GM20000 (cell line): ENCODE measurements at regions not wholly inside any gene's neighbourhood (a gene's known extent, or its start where the extent isn't known, plus 50 kb on each side); places are given as distances from the start of the nearest gene placed in this dataset.

Experiments used
- DNase-seq: peaks from one replicate; pipeline ENCODE4 v3.0.0; 2012; ENCODE audit warnings: low spot score
- CTCF ChIP-seq: IDR thresholded peaks from 2 replicates; pipeline ENCODE4 v1.5.1; 2012; ENCODE audit warnings: mild to moderate bottlenecking, control low read depth; ENCODE audit errors: extremely low read depth, missing control alignments

- no peak for TF ChIP-seq CTCF
- no peak for DNase-seq
Measured at GRCh38 chr2:198595721-198596120, 791.3 kb downstream of the PLCL1 start.

DNA sequence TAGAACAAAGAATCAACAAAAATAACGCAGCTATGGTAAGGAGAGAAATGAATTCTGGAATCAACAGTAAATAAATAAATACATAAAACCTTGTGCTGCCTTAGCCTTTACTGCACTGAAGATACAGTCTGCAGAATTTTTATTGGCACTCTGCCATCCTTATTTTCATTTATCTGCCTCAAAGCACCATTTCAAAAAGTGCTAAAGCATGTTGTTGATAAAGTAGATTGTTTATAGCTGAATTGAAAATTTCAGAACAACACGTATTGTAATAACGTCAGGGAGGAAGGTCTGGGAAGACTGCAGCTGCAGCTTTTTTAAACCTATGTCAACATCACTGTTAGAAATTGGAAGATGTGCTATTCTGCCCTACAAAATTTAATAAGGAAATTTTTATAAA is 787.2 kb downstream of the PLCL1 start:
- no peak for DNase-seq
- no peak for TF ChIP-seq CTCF

- DNase-seq: no peak
- TF ChIP-seq CTCF: no peak
Measured at GRCh38 chr2:198587741-198588140, 783.3 kb downstream of the PLCL1 start.

- DNase-seq: no peak
- no peak for TF ChIP-seq CTCF
Measured at GRCh38 chr2:198587240-198587639, 782.8 kb downstream of the PLCL1 start.

DNA sequence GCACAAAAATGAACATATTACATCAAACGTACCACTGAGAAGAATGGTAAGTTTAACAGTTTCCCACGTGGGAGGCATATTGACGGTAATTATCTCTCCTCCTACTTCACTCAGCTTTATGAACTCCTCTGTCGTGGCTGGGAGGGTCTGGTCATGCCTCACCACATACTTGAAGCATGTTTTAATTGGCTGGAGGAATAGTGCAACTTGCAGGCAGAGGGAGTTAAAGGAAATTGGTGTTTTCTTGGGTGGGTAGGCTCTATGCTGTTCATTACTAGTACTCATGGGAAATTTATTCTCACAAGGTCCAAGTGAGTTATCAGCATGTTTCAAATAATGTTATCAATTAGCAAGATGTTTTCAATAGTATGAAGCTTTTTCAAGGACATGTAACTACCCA is 767.0 kb downstream of the PLCL1 start:
- no peak for TF ChIP-seq CTCF
- DNase-seq: no peak

- no peak for DNase-seq
- no peak for TF ChIP-seq CTCF
Measured at GRCh38 chr2:198558176-198558575, 753.8 kb downstream of the PLCL1 start.

DNA sequence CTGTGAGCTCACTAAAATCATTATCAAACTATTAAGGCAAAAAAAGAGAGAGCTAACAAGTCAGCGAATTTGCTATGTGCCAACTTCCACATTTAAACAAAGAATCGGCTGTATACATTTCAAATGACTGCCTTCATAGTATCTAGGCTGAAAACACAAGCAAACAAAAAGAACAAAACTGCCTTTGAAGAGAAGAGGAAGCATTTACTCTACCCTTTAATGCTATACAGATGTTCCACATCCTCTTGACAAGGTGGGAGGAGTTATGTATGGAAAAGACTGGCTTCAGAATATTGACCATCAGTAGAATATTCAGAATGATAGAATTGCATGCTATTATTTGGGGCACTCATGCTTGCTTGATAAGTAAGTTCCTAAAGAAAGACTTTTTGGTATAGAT is 741.7 kb downstream of the PLCL1 start:
- TF ChIP-seq CTCF: no peak
- no peak for DNase-seq
